NOMO-1 treated with DMSO at 0.1 percent for 48 hours (cell line): ENCODE measurements at regions not wholly inside any gene's neighbourhood (a gene's known extent, or its start where the extent isn't known, plus 50 kb on each side); places are given as distances from the start of the nearest gene placed in this dataset.

Experiments used
- DNase-seq: peaks from one replicate; lab custom pipeline; 2025; ENCODE audit not compliant: unreplicated experiment; lab: John Stamatoyannopoulos, UW

DNA sequence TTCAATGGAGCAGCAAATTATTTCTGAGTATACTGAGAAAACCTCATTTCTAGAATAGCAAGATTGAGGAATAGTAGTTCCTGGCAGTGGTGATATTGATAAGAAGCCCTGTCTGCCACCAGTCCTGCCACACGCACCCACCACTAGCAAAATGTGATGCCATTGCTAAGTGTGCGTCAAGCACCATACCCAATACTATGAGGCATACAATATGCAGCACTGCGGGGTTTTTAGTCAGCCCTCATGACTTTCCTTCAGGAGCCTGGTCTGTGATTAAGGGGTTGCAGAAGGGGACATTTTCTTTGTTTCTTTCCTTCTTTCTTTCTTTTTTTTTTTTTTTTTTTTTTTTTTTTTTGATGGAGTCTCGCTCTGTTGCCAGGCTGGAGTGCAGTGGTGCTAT is 128.7 kb upstream of the USP38 start:
- no peak for DNase-seq

DNA sequence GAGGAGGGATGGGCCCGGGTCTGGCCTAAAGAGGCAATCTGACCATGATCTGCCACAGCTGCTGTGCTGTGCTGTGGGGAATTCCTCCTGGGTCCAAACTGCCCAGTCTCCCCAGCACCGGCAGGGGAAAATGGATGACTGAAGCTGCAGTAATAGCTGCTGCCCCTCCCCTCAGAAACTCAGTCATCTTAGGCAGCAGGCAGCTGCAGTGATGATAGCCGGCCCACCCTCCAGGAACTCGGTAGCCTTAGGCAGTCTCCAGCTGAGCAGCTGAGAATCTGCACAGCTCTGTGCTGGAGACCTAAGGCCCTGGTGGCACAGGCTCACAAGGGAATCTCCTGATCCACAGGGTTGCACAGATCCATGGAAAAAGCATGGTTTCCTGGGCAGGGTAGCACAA is 113.4 kb upstream of the USP38 start:
- no peak for DNase-seq

DNA sequence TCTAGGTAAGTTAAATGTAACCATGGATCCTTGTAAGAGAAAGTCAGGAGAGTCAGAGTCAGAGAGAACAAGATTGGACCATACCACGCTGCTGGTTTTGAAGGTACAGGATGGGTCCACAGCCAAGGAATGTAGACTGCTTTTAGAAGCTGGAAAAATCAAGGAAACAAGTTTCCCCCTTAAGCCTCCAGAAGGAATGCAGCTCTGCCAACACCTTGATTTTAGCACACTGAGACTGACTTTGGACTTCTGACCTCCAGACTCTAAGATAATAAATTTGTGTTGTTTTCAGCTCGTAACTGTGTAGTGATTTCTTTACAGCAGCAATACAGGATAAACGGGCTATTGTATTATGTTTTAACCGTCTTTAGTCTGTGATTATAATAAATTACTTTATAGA is 108.0 kb upstream of the USP38 start:
- DNase-seq = no peak

DNA sequence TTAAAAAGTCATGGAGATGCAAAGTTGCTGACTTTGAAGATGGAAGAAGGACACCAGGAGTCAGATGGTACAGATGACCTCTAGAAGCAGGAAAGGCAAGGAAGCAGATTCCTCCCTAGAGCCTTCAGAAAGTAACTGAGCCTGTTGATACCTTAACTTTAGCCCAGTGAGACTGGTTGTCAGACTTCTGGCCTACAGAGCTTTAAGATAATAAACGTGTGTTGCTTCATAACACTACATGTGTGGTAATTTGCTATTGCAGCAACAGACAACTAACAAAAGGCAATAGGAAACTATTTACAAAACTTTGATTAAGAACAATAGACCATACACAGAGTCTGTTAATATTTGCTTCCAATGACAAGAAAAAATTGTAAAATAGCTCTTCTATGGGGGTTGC is 102.0 kb upstream of the USP38 start:
- DNase-seq = no peak

DNA sequence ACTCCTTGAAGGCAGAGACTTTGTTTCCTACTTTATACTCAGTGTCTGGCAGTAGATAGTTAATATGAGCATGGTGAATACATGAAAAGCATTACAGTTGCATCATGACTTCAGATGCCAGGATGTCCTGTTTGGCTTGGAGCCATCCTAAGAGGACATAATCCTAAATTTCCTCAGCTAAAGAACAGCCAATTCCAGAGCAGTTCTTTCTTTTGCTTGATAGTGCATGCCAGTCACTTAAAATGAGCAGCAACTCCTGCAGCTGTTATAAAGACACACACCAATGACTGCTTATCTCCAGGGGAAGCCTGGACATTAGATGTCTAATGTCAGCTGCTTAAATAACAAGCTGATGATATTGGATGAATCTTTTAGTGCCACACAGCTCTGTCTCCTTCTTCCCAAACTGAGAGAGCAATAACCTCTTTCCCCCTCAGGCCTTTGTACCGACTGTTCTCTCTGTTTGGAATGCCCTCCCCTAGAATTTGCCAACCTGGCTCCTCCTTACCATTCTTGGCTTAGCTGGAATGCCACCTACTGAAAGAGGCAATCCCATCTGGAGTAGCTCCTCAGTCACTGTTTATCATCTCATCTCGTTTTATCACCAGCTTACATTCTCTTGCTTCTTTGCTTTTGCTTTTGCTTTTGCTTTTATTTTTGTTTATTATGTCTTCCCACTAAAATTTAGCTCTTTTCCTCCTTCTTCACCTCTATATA is 100.8 kb upstream of the USP38 start:
- no peak for DNase-seq

DNA sequence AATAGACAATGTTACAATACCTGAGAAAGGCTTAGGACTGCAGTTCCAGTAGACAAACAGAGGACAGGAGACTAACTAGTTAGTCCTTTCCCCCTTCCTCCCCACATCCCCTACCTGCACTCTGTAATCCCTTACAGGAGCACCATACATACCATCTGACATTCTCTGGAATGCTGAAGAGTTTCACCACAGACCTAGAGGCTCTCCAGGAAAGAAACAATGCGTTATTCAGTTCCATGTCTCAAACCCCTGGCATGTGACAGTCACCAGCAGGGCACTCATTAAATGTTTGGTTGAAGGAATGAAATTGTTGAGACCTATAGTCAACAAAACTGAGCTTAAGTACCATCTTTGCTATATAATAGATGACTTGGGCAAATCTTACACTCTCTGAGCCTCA is 100.2 kb upstream of the USP38 start:
- no peak for DNase-seq

DNA sequence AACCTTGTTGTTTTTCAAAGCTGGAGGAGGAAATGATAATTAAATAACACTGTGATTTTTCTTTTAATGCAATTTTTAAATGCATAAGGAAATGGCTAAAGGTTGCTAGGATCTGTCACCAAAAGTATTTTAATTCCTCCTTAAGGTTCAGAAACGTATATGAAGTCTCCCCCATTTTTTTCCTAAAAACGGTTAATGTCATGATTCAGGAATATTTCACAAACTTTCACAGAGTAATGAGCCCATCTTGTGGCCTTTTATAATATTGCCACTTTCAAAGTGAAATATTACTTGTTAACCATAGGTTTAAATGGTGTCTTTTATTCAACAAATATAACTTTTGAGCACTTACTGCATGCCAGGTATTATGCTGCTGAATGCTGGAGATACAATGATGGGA is 99.5 kb upstream of the USP38 start:
- DNase-seq = no peak

DNA sequence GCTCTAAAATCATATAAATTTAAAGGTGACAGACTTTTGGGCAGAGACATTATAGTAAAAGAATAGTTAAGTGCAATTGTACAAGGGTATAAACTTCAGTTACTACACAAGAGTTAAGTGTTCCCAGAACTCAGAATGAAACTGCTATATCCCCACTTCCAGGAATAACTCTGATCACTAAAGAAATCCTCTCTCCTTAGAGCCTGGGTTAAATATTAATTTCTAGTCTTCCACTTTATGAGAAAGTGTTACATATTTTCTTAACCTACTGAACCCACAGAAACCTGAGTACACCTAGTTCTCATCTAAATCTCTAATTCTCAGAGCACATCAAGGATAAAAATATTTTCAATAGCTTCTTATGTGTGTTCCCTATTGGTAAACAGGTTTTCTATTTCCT is 99.1 kb upstream of the USP38 start:
- no peak for DNase-seq

DNA sequence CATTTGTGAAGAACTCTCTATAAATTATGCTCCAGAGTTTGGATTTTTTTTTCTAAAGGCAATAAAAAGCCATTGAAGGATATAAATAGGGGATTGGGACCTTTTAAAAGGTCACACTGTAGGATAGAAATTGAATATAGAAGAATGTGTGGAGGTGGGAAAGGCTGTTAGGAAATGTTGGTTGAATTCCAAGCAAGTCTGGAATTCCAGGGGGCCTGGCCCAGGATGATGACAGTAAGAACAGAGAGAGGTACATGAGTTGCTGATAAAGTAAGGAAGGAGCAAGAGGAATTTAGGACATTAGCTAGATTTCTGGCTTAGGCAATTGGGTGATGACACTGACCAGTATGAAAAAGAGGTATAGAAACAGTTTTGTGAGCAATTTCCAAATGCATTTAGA is 95.4 kb upstream of the USP38 start:
- no peak for DNase-seq

DNA sequence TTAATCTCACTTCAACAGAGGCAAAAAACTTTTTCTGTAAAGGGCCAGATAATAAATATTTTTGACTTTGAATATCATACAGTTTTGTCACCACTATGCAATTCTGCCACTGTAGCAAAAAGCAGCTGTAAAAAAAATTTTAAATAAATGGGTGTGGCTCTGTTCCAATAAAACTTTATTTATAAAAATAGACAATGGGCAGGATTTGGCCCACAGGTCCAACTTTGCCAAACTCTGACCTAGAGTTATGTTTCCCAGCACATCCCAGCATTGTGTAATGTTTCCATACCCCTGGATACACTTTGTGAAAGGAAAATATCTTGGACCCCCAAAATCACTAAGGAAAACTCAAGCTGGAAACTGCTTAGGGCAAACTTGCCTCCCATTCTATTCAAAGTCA is 94.9 kb upstream of the USP38 start:
- DNase-seq = no peak

DNA sequence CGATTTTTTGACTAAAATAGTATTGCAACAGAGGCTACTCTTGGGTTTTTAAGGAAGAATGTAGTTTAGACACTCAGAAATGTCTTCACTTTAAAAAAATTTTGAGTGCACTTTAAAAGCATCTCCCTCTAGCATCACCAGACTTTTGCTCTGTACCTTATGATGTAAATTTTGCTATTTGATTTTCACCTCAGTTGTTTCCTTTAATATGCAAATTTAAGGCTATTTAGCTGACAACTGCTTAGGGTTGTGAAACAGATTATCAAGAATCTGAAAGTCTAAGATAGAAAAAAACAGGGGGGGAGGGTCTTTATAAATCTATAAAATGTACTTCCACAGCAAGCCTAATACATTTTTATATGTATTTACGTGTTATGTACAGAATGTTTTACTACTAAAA is 92.9 kb upstream of the USP38 start:
- no peak for DNase-seq

DNA sequence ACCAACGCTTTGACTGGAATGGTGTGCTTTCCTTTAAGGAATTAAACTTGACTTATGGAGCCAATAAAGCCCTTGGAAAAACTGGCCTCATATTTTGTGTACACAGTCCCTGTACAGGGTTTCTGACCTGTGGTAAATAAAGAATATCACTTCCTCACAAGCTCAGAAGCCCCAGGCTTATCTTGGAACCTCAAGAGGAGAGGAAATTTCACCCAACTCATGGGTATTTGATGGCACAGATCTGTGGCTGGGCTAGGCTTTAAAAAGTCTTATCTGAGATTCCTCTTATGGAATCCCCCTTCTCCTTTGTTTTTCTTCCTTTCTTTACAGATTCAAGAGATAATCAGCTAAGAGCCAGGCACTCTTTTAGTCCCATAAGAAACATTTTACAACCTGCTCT is 89.3 kb upstream of the USP38 start:
- DNase-seq = no peak

DNA sequence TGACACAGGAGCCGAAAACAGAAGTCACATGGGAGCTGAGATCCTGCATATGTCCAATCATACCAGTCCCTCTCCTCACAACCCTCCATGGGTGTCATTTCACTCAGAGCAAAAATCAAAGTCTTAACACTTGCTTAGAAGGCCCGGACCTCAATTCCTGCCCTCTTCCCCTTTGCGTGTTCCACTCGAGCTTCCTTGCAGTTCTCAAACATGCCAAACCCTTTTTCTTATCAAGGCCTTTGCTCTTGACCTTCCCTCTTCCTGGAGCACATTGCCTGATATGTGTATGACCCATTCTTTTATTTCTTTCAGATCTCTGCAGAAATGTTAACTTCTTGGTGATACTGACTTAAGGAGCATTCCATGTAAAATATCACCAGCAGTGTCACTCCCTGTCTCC is 87.0 kb upstream of the USP38 start:
- no peak for DNase-seq

DNA sequence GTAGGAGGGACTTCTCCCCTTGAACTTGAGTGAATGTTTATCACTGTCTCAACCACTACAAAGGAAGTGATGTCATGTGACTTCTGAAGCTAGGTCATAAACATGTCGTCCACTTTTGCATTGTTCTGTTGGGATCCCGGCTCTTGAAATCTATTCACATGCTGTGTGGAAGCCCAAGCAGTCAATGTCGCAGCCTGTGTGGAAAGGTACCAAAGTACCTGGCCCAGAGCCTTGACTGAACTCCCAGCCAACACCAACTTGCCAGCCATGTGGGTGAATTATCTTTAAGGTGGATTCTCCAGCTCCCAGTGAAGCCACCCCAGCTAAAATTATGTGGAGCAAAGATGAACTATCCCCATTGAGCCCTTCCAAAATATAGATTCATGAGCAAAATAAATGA is 85.0 kb upstream of the USP38 start:
- DNase-seq = no peak

DNA sequence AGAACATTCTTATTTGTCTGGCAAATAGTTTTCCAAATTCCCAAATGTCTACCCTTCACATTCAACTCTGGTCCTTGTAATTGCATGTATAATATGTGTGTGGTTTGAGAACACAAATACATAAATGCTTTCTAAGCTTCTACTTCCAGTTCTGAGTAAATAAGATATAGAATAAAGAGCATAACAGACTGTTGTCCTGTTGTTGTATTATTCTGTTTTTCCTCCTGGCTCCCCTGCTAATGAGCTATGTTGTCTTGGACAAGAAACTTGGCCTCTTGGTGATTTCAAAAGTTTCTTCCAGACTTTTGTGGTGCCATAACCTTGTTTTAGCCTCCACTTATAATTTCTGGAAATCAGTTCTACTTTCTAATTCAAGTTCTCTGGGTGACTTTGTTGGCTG is 75.3 kb upstream of the USP38 start:
- no peak for DNase-seq

DNA sequence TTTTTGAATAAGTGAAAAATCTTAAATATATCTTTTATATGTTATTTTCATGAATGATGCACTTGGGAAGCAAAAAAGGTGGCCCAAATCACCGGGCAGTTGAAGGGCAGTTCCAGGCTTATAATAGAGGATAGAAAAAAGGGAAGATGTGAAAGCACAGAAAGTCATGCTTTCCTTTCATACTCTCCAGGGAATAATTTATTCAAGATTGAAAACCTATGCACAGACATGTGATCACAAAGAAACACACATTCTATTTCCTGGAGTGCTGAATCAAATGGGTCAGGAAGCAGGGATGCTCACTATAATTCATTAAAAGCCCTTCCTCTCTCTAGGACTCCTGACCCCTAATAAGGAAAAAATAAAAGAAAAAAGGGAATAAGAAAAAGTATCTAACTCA is 66.1 kb upstream of the USP38 start:
- DNase-seq = no peak

DNA sequence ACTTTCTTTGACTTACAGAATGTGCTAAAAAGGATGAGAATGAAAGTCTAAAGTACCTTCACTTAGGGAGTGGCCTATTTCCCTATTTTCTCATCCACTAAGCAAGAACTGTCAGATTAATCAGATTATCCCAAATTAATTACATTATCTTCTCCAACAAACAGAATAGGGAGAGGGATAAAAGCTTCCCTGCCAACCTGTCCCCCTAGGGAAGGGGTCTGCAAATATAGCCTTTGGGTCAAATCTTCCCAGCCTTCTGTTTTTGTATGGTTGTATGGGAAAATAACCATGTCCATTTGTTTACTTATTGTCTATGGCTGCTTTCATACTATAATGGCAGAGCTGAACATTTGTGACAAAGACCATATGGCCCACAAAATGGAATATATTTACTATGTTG is 57.1 kb upstream of the USP38 start:
- no peak for DNase-seq

DNA sequence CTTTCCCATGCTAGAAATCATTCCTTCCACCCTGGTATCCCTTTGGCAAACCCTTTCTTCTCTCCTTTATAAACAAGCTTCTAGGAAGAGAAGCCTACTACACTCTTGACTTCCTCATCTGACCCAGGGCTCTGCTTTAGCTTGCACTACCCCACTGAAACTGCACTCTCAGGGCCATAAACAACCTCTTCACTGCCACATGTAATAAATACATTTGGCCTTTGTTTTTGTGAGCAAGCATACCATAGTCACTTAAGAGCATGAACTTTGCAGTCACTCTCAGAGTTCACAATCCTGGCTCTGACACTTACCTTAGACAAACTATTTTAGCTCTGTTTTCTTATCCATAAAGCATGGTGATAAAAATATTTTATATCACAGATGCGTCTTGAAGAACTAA is 50.7 kb upstream of the USP38 start:
- no peak for DNase-seq
